ENCODE measurements at regions not wholly inside any gene's neighbourhood (a gene's known extent, or its start where the extent isn't known, plus 50 kb on each side); places are given as distances from the start of the nearest gene placed in this dataset.

GRCh38 chr22:22400964-22401363 lies 107.6 kb downstream of the ZNF280B start:
- no peak for TF ChIP-seq CTCF (IDR thresholded peaks at IDR 0.05)
- no peak for TF ChIP-seq HMGXB4 (CRISPR knock-in tag; IDR thresholded peaks at IDR 0.05)
- TF ChIP-seq ATF2 (CRISPR knock-in tag; IDR thresholded peaks at IDR 0.05; ENCODE audit: borderline replicate concordance, low read depth) = no peak
- TF ChIP-seq IRF2 (CRISPR knock-in tag; IDR thresholded peaks at IDR 0.05; ENCODE audit: borderline replicate concordance, low read depth) = no peak
